H1 (cell line): ENCODE measurements at regions not wholly inside any gene's neighbourhood (a gene's known extent, or its start where the extent isn't known, plus 50 kb on each side); places are given as distances from the start of the nearest gene placed in this dataset.

Experiments
- PHF8 ChIP-seq: fragments of 200-600 bp; sonication (generic); conservative IDR thresholded peaks from 2 replicates; pipeline ENCODE4 v1.7.1; 2012; ENCODE audit warnings: low read depth, mild to moderate bottlenecking, inconsistent platforms, low read length, moderate library complexity
- POLR2A ChIP-seq, 2 experiments: IDR thresholded peaks; 1 replicate in 1 of 2; 2 replicates in 1 of 2; pipeline ENCODE4 v1.6.1; 2011; ENCODE audit warnings: low read depth in 2 of 2, low read length in 2 of 2, mild to moderate bottlenecking in 2 of 2; ENCODE audit errors: control extremely low read depth in 1 of 2
- SIRT6 ChIP-seq: IDR thresholded peaks from one replicate; pipeline ENCODE4 v1.7.1; 2012; ENCODE audit warnings: low read length, inconsistent platforms
- TF ChIP-seq, protein P1 (sequence below), 3 experiments: IDR thresholded peaks; 1 replicate in 2 of 3; 2 replicates in 1 of 3; pipeline versions ENCODE4 v1.5.1 to v1.6.1; 2011; ENCODE audit warnings: low read length in 3 of 3, mild to moderate bottlenecking in 3 of 3, inconsistent platforms in 2 of 3, low read depth in 1 of 3, moderate library complexity in 1 of 3; ENCODE audit not compliant: insufficient read depth in 1 of 3; ENCODE audit errors: control extremely low read depth in 1 of 3

DNA sequence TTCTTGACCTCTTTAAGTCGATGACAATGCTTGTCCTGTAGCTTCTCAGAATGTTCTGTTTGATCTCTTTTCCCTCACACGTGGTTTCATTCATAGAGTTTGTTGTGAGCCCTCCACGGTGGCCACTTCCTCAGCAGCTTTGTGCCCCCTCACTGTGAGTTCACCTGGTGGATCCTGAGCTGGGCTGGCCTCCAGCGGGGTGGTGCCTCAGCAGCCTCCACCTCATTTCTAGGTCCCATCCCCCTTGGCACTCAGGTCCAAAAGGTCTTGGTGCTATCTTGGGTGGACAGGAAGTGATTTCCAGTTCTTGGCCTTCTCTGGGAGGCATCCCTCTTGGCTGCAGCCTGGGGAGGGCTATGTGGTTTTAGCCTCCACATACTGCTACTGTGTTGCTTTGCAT is 203.2 kb upstream of the WSCD1 start:
- TF ChIP-seq SIRT6 (no peak), PHF8 (no peak), POLR2A (IDR thresholded peaks at IDR 0.05; ENCODE audit: control extremely low read depth in 1 of 2, low read depth in 2 of 2, low read length in 2 of 2) (no peak)
- TF ChIP-seq, protein P1, sequence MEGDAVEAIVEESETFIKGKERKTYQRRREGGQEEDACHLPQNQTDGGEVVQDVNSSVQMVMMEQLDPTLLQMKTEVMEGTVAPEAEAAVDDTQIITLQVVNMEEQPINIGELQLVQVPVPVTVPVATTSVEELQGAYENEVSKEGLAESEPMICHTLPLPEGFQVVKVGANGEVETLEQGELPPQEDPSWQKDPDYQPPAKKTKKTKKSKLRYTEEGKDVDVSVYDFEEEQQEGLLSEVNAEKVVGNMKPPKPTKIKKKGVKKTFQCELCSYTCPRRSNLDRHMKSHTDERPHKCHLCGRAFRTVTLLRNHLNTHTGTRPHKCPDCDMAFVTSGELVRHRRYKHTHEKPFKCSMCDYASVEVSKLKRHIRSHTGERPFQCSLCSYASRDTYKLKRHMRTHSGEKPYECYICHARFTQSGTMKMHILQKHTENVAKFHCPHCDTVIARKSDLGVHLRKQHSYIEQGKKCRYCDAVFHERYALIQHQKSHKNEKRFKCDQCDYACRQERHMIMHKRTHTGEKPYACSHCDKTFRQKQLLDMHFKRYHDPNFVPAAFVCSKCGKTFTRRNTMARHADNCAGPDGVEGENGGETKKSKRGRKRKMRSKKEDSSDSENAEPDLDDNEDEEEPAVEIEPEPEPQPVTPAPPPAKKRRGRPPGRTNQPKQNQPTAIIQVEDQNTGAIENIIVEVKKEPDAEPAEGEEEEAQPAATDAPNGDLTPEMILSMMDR (IDR thresholded peaks at IDR 0.05; ENCODE audit: control extremely low read depth in 1 of 3, insufficient read depth in 1 of 3, low read depth in 1 of 3, low read length in 3 of 3), result no peak
